ENCODE measurements at regions not wholly inside any gene's neighbourhood (a gene's known extent, or its start where the extent isn't known, plus 50 kb on each side); places are given as distances from the start of the nearest gene placed in this dataset.

DNA sequence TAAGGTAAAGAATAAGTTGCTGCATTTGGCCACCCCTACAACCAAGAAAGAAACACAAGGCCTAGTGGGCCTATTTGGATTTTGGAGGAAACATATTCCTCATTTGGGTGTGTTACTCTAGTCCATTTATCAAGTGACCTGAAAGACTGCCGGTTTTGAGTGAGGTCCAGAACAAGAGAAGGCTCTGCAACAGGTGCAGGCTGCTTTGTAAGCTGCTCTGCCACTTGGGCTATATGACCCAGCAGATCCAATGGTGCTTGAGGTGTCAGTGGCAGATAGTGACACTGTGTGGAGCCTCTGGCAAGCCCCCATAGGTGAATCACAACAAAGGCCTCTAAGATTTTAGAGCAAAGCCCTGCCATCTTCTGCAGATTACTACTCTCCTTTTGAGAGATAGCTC, 491.3 kb downstream of the TAFA4 start:
- no peak for TF ChIP-seq POLR2AphosphoS5 (IDR thresholded peaks at IDR 0.05; ENCODE audit: low read depth, low read length)
- TF ChIP-seq SIN3A (IDR thresholded peaks at IDR 0.05; ENCODE audit: borderline replicate concordance, insufficient read depth, low read length): no peak
- no peak for TF ChIP-seq TAF1 (IDR thresholded peaks at IDR 0.05; ENCODE audit: borderline replicate concordance, insufficient read depth, low read length)
- TF ChIP-seq, protein P1, sequence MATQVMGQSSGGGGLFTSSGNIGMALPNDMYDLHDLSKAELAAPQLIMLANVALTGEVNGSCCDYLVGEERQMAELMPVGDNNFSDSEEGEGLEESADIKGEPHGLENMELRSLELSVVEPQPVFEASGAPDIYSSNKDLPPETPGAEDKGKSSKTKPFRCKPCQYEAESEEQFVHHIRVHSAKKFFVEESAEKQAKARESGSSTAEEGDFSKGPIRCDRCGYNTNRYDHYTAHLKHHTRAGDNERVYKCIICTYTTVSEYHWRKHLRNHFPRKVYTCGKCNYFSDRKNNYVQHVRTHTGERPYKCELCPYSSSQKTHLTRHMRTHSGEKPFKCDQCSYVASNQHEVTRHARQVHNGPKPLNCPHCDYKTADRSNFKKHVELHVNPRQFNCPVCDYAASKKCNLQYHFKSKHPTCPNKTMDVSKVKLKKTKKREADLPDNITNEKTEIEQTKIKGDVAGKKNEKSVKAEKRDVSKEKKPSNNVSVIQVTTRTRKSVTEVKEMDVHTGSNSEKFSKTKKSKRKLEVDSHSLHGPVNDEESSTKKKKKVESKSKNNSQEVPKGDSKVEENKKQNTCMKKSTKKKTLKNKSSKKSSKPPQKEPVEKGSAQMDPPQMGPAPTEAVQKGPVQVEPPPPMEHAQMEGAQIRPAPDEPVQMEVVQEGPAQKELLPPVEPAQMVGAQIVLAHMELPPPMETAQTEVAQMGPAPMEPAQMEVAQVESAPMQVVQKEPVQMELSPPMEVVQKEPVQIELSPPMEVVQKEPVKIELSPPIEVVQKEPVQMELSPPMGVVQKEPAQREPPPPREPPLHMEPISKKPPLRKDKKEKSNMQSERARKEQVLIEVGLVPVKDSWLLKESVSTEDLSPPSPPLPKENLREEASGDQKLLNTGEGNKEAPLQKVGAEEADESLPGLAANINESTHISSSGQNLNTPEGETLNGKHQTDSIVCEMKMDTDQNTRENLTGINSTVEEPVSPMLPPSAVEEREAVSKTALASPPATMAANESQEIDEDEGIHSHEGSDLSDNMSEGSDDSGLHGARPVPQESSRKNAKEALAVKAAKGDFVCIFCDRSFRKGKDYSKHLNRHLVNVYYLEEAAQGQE (IDR thresholded peaks at IDR 0.05; ENCODE audit: insufficient read depth in 1 of 2, low read depth in 2 of 2, low read length in 2 of 2): no peak
- no peak for TF ChIP-seq FOXP2 (optimal IDR thresholded peaks at IDR 0.05; ENCODE audit: borderline replicate concordance, extremely low read depth, extremely low read length, insufficient read depth)
